Lung (tissue), 11 donors: ENCODE measurements at regions not wholly inside any gene's neighbourhood (a gene's known extent, or its start where the extent isn't known, plus 50 kb on each side); places are given as distances from the start of the nearest gene placed in this dataset.
A peak's percentile ranks its signal among the peaks of the same experiment; 100 is the strongest.

ENCODE experiments used
- ATAC-seq: fragments of 200-7000 bp; cut with Tn5 transposase; one replicate; pipeline ENCODE4 v1.9.1; 2020; ENCODE audit warnings: moderate number of reproducible peaks; ENCODE audit not compliant: insufficient read depth, low FRiP score
- DNase-seq, 3 donors: peaks; one replicate each; pipeline ENCODE4 v3.0.0-alpha.2; 2013 to 2017
- H3K27ac ChIP-seq, 2 donors: one replicate each; pipeline ENCODE4 v1.5.1; 2013; ENCODE audit warnings: mild to moderate bottlenecking in 2 of 2, moderate library complexity in 2 of 2, control low read depth in 1 of 2, inconsistent platforms in 1 of 2, low read depth in 1 of 2, low read length in 1 of 2
- H3K27me3 ChIP-seq, 3 donors: one replicate each; pipeline ENCODE4 v1.5.1; 2013; ENCODE audit warnings: low read length in 2 of 3; ENCODE audit not compliant: control insufficient read depth in 3 of 3, insufficient read depth in 3 of 3
- H3K36me3 ChIP-seq, 4 donors: one replicate each; pipeline ENCODE4 v1.5.1; 2013; ENCODE audit warnings: low read length in 4 of 4, mild to moderate bottlenecking in 1 of 4, moderate library complexity in 1 of 4; ENCODE audit not compliant: control insufficient read depth in 4 of 4, insufficient read depth in 4 of 4
- H3K4me1 ChIP-seq, 5 donors: one replicate each; pipeline ENCODE4 v1.5.1; 2013; ENCODE audit warnings: low read length in 5 of 5, mild to moderate bottlenecking in 2 of 5, moderate library complexity in 1 of 5; ENCODE audit not compliant: control insufficient read depth in 5 of 5, insufficient read depth in 5 of 5
- H3K4me3 ChIP-seq: one replicate; pipeline ENCODE4 v1.5.1; 2013; ENCODE audit warnings: mild to moderate bottlenecking, control low read depth, moderate library complexity
- H3K9ac ChIP-seq, 2 donors: one replicate each; pipeline ENCODE4 v1.5.1; 2013; ENCODE audit warnings: low read length in 2 of 2, control low read depth in 1 of 2; ENCODE audit not compliant: insufficient read depth in 1 of 2
- H3K9me3 ChIP-seq, 4 donors: one replicate each; pipeline ENCODE4 v1.5.1; 2013; ENCODE audit warnings: low read length in 3 of 4, mild to moderate bottlenecking in 1 of 4, moderate library complexity in 1 of 4; ENCODE audit not compliant: control insufficient read depth in 4 of 4, insufficient read depth in 3 of 4
- CTCF ChIP-seq: IDR thresholded peaks from 2 replicates; pipeline ENCODE4 v1.5.1; 2012; ENCODE audit warnings: mild to moderate bottlenecking; ENCODE audit errors: control extremely low read depth, extremely low read depth
- WGBS, 2 donors: extraction: QIAGEN DNeasy Blood & Tissue Kit; methylation state at CpG; one replicate each; pipeline ENCODE4 v1.1.7; 2013; 5-methylcytosine and 5-hydroxymethylcytosine counted together
- donor health status: control.
- donor health status: control.
- donor health status: Bipolar disorder and iron deficiency.
- donor health status: healthy.
- donor health status: DM: yes; HTN: yes; CAD: no.

GRCh38 chr11:43124272-43124935 is 187.4 kb upstream of the API5 start:
- Histone ChIP-seq H3K9ac (no peak overlapping the region), H3K27ac (no peak overlapping the region), H3K27me3 (no peaks in the 10 kb centered on the region), H3K4me3 (no peak overlapping the region), H3K36me3 (no peaks in the 10 kb centered on the region), H3K4me1 (no peaks in the 10 kb centered on the region), H3K9me3 (no peaks in the 10 kb centered on the region)
- DNase-seq (no peak), ATAC-seq (no peak)
- TF ChIP-seq CTCF, result no peak
- 74 to 81% methylated on average over 3 of the region's 3 CpGs for WGBS, 2 donors

- H3K4me3 ChIP-seq, result no peak overlapping the region
Observed at GRCh38 chr11:43129329-43129728, 182.5 kb upstream of the API5 start.

GRCh38 chr11:43130616-43131015 is 181.2 kb upstream of the API5 start:
- no peak overlapping the region for H3K27ac ChIP-seq
- WGBS, 2 donors, result 4 to 8% methylated on average over 2 of the region's 2 CpGs

More at GRCh38 chr11:43129329-43129728, 182.5 kb upstream of the API5 start:
- DNase-seq (no peak), ATAC-seq (no peak)
- Histone ChIP-seq H3K27me3 (no peaks in the 10 kb centered on the region), H3K4me1 (no peaks in the 10 kb centered on the region), H3K9me3 (no peaks in the 10 kb centered on the region), H3K9ac (no peak overlapping the region), H3K27ac (no peak overlapping the region), H3K36me3 (no peaks in the 10 kb centered on the region)
- TF ChIP-seq CTCF, result no peak
- 90 to 94% methylated on average over 2 of the region's 2 CpGs for WGBS, 2 donors

More at GRCh38 chr11:43130616-43131015, 181.2 kb upstream of the API5 start:
- DNase-seq, result peak; percentile 4 to 36 (median 13)
- H3K9me3 ChIP-seq, result no peaks in the 10 kb centered on the region
- H3K4me1 ChIP-seq, result no peaks in the 10 kb centered on the region
- no peak for TF ChIP-seq CTCF
- H3K36me3 ChIP-seq, result no peaks in the 10 kb centered on the region
- no peak overlapping the region for H3K9ac ChIP-seq
- H3K4me3 ChIP-seq, result no peak overlapping the region
- no peak for ATAC-seq
- no peaks in the 10 kb centered on the region for H3K27me3 ChIP-seq
